ENCODE measurements at regions not wholly inside any gene's neighbourhood (a gene's known extent, or its start where the extent isn't known, plus 50 kb on each side); places are given as distances from the start of the nearest gene placed in this dataset.
A peak's percentile ranks its signal among the peaks of the same experiment; 100 is the strongest.

- in situ Hi-C loops (cut with HindIII; ENCODE audit: low pct_unique_long_range_greater_than_20kb, low sequenced_read_pairs) = no loop called here
- DNase-seq (ENCODE audit: low read depth, low spot score) = no peak
These were observed 66.5 kb upstream of the SMIM15 start for GRCh38 chr5:61228691-61229280.

GRCh38 chr5:61229416-61229815 lies 67.1 kb upstream of the SMIM15 start:
- in situ Hi-C loops (cut with HindIII; ENCODE audit: low pct_unique_long_range_greater_than_20kb, low sequenced_read_pairs) (no loop called here), intact Hi-C loops (cut with micrococcal nuclease; ENCODE audit: unreplicated experiment) (no loop called here)
- no peak overlapping the region for H3K27ac ChIP-seq (ENCODE audit: low read length)
- H3K36me3 ChIP-seq (ENCODE audit: control insufficient read depth, insufficient read depth, low read length) = no peaks in the 10 kb centered on the region
- 0 out of 2 replicates have a peak, but pooled peaks cover 4% of the 10 kb centered on the region for H3K4me1 ChIP-seq (ENCODE audit: control insufficient read depth, insufficient read depth, low read length)
- DNase-seq (ENCODE audit: low read depth, low spot score) = no peak
- H3K4me3 ChIP-seq (ENCODE audit: low read depth in 2 of 2, low read length in 2 of 2) = no peak overlapping the region
- H3K27me3 ChIP-seq (ENCODE audit: control insufficient read depth, insufficient read depth, low read length) = no peaks in the 10 kb centered on the region
- no TSS peak for BruUV-seq (replicated peaks)
- POLR2A ChIA-PET = no interaction called here
- ATAC-seq = no peak
- no peaks in the 10 kb centered on the region; the same call in 1 of the 2 replicates for H3K9me3 ChIP-seq (ENCODE audit: control insufficient read depth, insufficient read depth, low read depth, low read length)
- CTCF ChIA-PET = no interaction called here
- TF ChIP-seq POLR2AphosphoS5 (IDR thresholded peaks at IDR 0.05; ENCODE audit: low read depth, low read length) (no peak), REST (IDR thresholded peaks at IDR 0.05; ENCODE audit: insufficient read depth in 1 of 2, low read depth in 2 of 2, low read length in 1 of 2) (no peak), TCF7L2 (IDR thresholded peaks at IDR 0.05; ENCODE audit: low read depth, low read length) (no peak), CTCF (IDR thresholded peaks at IDR 0.05) (no peak), SIN3A (IDR thresholded peaks at IDR 0.05; ENCODE audit: borderline replicate concordance, insufficient read depth, low read depth, low read length) (no peak)

More at GRCh38 chr5:61228691-61229280, 66.5 kb upstream of the SMIM15 start:
- Histone ChIP-seq H3K4me1 (ENCODE audit: control insufficient read depth, insufficient read depth, low read length) (0 out of 2 replicates have a peak, but pooled peaks cover 4% of the 10 kb centered on the region), H3K4me3 (ENCODE audit: low read depth in 2 of 2, low read length in 2 of 2) (peak overlapping the region in 1 of 2 experiments; percentile 1; a peak in 1 of 4 replicates), H3K36me3 (ENCODE audit: control insufficient read depth, insufficient read depth, low read length) (no peaks in the 10 kb centered on the region), H3K9me3 (ENCODE audit: control insufficient read depth, insufficient read depth, low read depth, low read length) (no peaks in the 10 kb centered on the region; the same call in 1 of the 2 replicates), H3K27me3 (ENCODE audit: control insufficient read depth, insufficient read depth, low read length) (no peaks in the 10 kb centered on the region), H3K27ac (ENCODE audit: low read length) (no peak overlapping the region)
- ChIA-PET CTCF (no interaction called here), POLR2A (interaction anchor here (0.6 kb wide), 1 partner anchor 47 kb away, joined by 7 read pairs; no protein-coding TSS in a partner anchor)
- ATAC-seq = peak; percentile 15; the same call in 1 of the 2 replicates
- TF ChIP-seq CTCF (IDR thresholded peaks at IDR 0.05) (no peak), REST (IDR thresholded peaks at IDR 0.05; ENCODE audit: insufficient read depth in 1 of 2, low read depth in 2 of 2, low read length in 1 of 2) (no peak), SIN3A (IDR thresholded peaks at IDR 0.05; ENCODE audit: borderline replicate concordance, insufficient read depth, low read depth, low read length) (no peak), TCF7L2 (IDR thresholded peaks at IDR 0.05; ENCODE audit: low read depth, low read length) (no peak), POLR2AphosphoS5 (IDR thresholded peaks at IDR 0.05; ENCODE audit: low read depth, low read length) (no peak)
- intact Hi-C loops (cut with micrococcal nuclease; ENCODE audit: unreplicated experiment) = no loop called here
- BruUV-seq (replicated peaks) = no TSS peak
